GM21381 (cell line): ENCODE measurements at regions not wholly inside any gene's neighbourhood (a gene's known extent, or its start where the extent isn't known, plus 50 kb on each side); places are given as distances from the start of the nearest gene placed in this dataset.
"Not testable (repeated sequence)": the region's sequence is repeated elsewhere in the genome, so short reads cannot be mapped to it uniquely, and the experiment has no call there.

Source experiments
- ATAC-seq: cut with Tn5 transposase; IDR thresholded peaks from one replicate; pipeline ENCODE4 v1.9.1; 2021; ENCODE audit warnings: mild to moderate bottlenecking, moderate library complexity; ENCODE audit not compliant: unreplicated experiment

DNA sequence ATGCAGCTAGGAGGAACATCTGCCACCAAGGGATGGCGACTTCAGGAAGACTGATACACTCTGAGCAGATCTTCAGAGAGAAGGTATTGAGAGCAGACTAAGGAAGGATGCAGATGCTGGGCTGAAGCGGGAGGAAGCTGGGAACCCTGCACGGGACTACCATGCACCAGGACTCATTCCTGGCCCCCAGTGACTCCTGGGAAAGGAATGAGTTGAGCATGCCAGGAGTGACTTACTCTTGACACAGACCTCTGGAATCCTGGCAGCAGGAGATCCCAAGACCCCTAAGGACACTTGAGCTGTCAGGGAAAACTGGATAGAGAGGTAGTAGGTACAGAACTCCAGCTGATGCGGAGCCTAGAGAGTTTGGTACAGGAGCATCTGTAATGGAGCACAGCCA is 336.1 kb downstream of the RPS29 start:
- ATAC-seq: no peak

DNA sequence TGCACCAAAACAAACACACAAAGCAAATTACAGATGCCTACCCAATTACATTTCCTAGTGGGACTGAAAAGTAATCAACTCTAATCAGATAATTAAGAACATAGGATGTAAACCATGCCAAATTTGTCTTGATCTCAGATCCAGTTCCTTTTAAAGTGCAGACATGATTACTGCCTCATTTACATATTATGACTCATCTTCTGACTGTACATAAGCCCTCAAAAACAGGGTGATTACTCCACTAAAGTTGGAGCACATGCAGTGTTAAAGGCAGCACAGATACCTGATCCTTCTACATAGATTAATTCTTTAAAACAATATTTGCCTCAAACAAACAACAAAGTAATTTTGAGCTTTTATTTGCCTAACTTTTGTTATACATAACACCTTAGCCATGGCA is 337.2 kb downstream of the RPS29 start:
- no peak for ATAC-seq

DNA sequence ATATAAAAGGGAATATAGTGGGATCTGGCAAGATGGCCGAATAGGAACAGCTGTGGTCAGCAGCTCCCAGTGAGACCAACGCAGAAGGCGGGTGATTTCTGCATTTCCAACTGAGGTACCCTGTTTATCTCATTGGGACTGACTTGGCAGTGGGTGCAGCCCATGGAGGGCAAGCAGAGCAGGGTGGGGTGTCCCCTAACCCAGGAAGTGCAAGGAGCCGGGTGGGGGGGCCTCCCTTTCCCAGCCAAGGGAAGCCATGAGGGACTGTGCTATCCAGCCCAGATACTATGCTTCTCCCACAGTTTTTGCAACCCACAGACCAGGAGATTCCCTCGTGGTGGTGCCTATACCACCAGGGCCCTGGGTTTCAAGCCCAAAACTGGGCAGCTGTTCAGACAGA is 342.4 kb downstream of the RPS29 start:
- ATAC-seq: not testable (repeated sequence)

DNA sequence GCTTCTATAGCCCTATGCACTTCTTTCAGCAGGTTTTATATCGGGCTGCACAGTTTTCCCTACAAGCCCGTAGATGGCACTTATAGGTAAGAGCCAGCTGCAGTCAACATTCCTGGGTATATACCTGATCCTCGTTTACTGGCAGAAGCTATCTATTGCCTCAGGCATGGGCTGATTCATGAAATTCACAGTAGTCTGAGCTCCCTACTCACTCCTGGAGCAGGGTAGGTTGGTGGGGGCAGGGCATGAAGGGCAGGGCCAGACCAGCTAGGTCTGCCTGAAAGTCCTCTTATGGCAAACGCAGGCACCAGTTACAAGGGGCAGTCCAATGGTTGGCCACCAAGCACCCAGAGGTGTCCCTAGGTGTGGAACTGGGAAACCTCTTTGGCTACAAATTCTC is 345.8 kb downstream of the RPS29 start:
- ATAC-seq: no peak

DNA sequence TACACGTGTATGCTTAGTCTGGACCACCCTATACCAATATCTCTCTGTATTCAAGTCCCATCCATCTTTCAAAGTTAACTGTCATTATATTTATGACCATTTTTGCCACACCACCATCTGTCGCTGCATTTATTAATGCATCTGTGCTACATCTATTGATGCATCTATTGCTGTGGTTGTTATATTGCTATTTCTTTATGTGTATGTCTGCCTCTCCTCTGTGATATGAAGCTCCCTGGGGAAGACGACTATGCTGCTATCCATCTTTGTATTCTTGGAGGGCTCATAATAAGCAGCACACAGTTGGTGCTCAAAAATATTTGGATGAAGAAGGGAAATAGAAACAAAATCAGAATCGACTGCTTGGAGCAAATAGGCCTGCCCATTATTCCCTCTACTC is 357.6 kb downstream of the RPS29 start:
- no peak for ATAC-seq

DNA sequence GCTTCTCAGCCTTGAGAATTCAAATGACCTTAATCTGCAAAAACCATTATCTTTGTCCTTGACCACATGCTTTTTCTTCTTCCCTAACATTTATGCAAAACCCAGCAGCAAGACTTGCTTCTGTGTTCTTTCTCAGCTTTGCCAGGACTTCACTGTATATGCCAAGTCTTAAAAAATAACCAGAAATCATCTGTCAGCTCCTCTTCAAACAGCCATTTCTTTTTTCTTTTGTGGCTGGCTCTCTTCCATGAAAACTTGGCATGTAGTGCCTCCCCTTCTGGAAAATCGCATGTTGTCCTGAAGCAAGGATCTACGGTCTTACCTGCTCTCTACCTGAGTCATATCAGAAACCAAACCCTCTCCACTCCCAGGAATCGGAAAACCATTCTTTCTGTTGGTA is 364.9 kb downstream of the RPS29 start:
- no peak for ATAC-seq

DNA sequence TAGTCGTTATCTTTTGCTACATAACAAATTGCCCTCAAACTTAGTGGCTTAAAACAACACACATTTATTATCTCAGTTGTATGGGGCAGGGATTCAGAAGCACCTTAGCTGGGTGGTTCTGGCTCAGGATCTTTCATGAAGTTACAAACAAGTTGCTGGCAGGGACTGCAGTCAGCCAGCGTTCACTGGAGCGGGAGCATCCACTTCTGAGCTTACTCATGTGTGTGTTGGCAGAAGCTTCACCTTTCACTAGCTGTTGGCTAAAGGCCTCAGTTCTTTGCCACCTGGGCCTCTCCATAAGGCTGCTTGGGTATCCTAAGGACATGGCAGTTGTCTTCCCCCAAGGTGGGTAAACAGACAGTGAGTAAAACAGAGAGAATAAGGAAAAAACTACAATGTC is 365.7 kb downstream of the RPS29 start:
- ATAC-seq: no peak

DNA sequence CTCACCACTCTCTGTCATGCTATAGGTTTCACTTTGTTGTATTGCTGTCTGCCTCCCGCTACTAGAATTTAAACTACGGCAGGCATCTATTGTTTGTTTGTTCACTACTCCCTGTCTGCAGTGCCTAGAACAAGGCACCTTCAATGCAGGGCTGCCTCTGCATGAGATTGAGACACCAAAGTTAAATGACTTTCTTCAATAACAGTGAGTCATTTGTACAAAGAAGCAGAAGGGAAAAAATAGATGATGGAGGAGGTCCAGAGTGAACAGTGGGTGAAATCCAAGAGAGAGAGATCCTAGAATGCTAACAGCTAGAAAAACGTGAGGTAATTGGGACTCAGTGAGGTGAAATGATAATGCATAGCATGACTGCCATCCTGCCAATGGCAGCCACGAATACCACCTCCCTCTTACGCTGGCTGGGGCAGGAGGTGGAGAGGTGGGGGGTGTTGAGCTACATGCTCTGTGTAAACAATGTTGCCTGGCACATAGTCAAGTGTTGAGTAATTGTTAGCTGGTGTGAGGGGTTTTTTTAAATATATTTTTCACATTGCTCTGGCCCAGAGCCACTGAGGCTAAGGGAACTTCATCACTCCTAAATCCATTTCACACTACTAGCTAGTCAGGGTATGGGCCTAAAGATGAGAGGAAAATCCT is 367.6 kb downstream of the RPS29 start:
- no peak for ATAC-seq

DNA sequence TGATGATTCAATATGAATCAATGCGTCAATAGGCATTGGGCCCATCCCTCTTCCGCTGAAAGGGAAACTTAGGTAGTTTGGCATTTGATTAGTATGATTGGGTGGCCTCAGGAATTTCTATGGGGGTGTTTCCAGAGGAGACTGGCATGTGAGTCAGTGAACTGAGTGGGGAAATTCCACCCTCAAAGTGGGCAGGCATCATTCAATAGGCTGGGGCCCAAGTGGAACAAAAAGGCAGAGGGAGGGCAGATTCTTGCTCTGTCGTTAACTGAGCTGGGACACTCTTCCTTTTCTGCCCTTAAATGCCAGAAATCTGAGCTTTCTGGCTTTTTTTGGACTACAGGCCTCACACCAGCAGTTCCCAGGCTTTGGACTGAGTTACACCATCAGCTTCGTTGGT is 373.5 kb downstream of the RPS29 start:
- no peak for ATAC-seq

DNA sequence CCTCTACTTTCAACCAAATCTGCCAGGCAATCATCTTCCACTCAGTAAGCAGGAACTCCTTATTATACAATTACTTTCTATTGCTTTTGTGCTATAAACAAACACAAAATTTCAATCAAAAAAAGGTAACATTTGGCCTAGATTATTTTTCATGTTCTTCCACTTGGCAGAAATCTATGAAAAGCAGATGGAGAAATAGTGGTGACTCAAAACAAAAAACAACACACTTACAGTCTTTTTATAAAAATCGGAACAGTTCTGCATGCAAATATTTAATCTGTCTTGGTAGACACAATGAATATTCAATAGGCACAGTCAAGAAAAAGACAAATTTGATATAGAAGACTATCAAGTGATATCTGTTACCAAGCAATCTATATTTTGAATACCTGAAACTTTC is 376.8 kb downstream of the RPS29 start:
- no peak for ATAC-seq

DNA sequence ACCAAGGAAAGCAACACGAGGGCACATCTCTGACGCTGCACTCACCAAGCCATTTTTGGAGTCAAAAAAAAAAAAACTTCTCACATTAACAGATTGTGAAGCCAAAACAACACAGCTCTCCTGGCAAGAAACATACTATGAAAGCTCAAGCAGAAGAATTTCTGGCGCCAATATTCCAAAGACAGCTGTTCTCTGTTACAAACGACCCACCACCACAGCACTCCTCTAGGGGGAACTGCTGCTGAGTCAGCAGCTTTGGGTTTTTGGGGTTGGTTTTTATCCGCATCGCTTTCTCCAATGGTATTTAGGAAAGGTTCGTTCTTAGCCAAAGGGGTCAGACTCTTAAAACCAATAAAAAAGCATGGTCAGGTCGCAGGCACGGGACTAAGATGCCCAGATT is 379.4 kb downstream of the RPS29 start:
- ATAC-seq: no peak

DNA sequence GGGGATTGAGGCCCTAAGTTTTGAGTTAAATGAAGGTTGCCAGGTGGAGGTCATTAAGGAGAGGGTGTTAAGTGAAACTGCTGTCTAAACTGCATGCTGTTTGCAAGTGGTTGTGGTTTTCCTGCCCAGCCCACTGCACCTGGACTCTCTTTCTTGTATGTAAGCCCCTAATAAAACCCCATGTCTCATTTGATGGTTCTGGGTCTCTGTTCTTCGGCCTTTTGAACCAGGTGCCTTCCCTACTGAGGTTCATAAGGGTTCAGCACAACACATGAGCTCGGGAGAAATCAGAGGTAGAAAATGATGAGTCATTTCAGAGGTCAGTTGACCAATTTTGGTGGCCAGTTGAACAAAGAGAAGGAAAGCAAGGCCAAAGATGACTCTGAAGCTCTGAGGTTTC is 382.5 kb downstream of the RPS29 start:
- no peak for ATAC-seq

DNA sequence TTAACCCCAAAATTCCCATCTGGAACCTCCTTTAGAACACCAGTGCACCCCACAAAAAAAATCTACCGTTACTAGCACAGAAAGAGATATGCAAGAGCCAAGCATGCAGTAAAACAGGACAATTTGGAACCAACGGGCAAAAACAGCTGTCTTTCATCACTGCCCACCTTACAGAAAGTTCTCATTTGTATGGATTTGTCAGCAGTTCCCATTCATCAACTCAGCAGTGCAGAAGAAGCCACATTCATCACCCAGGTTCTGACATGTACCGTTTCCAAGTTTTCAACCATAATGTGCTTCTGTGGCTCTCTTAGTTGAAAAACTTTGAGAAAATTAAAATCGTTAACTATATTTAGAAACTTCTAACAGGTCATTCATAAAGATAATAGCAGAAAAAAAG is 387.0 kb downstream of the RPS29 start:
- ATAC-seq: no peak

DNA sequence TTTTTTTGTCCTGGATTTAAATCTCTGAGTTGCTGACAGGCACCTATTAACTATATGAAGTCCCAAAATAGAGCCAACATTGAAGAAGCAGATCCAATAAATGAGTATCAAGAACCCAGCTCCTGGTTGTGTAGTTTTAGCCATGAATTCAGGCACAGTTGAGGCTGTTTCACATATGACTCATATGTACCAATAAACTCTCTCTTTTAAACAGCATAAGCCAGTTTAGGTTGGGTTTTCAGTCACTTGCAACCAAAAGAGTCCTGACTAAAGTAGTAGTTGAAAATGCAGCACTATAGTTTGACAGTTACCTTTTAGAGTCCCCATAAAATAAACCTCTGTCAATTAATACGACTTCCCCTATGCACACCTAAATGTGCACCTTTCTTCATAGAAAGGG is 389.9 kb downstream of the RPS29 start:
- ATAC-seq: no peak

DNA sequence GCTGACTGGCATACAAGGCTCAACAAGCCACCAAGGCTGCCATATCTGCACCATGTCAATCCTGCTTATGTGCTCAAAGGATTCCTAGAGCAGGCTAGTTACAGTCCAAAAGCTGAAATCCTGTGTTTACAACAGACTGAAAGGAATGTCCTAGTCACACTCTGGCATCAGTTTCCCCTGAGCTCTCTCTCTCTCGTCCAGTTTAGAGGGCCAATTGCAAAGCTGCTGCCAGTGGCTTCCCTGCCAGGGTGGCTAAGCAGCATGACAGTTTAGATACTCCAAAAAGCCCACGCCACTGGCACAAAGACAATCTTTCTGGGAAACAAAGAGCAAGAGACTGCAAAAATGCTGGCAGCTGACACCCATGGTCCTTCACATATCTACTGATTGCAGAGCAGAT is 392.1 kb downstream of the RPS29 start:
- ATAC-seq: no peak

DNA sequence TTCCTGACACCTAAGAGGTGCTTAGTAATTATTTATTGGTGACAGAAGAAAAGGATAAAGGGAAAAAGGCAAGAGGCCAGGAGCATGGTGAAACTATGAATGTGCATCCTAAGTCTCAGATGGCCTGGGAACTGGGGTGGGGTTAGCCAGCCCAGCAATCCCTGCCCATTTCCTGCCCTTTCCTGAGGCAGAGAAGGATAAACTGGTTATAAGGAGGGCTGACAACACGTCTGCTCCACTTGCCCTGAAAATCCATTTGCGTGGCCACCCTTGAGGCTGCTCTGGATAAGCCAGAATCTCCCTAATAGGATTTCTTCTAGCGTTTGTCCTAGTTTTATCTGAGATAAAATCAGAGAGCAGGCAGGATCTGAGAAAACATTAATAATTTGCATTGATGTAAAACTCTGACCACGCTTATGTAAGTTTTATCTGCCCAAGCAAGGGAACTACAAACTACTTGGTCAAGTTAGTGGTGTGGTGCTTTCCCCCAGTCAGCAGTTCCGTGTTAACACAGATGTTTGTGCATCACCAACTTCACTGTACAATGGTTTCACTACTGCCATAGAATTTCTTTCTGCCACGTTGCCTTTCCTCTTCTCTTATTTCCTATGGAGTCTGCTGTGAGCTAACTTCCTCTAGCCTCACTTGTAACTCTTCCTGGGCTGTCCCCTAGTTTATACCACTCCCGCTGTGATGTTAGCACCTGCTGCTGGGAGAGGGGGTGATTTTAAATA is 392.7 kb downstream of the RPS29 start:
- peak; percentile 97 for ATAC-seq

DNA sequence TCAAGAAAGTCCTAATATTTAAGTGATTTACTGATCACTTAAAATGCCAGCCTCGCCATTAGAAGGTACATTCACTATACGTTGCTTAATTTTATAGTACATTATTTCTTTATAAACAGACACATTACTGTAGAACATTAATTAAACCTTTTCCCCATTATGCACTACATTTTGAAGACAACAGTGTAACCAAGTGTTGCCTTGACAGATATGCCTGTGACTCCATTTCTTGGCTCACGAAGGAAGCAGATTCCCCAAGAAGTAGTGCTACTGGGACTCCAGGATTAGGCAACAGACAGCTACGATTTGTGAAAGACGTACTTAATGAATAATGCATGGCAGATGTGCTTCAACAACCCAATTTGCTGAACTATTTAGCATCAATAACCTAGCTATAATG is 394.8 kb downstream of the RPS29 start:
- no peak for ATAC-seq

DNA sequence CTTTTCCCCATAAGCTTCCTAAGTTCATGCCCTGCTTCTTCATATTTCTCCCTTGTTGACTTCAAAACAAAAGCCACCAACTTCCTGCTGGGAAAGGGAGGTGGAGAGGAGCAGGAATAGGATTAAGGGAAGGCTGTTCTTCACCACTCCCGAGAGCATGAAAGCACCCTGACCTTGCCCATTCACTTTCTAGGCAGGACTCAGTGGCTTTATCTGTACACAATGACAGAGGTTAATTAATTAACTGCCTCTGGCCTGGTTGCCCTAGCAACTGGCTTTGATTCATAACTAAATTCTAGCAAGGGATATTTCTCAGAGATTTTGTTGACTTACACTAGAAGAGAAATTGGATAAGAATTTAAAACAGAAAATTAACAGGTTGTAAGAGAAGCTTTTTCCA is 396.8 kb downstream of the RPS29 start:
- ATAC-seq: no peak

DNA sequence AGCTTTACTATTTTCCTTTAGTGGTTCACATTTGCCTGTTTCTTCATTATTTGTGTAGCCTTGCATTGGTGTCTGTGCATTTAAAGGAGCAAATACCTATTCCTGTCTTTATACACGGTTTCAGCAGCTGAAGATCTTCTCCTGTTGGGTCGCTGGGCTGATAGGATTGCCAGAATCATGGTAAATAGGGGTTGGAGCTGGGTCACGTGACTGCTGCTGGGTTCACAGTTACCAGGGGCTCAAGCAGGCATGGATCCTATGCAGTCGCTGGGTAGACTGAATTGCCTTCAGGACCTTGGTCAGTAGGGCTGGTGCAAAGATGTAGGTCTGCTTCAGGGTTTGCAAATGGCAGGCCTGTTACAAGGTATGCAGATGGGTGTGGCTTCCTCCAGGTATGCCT is 398.4 kb downstream of the RPS29 start:
- no peak for ATAC-seq

DNA sequence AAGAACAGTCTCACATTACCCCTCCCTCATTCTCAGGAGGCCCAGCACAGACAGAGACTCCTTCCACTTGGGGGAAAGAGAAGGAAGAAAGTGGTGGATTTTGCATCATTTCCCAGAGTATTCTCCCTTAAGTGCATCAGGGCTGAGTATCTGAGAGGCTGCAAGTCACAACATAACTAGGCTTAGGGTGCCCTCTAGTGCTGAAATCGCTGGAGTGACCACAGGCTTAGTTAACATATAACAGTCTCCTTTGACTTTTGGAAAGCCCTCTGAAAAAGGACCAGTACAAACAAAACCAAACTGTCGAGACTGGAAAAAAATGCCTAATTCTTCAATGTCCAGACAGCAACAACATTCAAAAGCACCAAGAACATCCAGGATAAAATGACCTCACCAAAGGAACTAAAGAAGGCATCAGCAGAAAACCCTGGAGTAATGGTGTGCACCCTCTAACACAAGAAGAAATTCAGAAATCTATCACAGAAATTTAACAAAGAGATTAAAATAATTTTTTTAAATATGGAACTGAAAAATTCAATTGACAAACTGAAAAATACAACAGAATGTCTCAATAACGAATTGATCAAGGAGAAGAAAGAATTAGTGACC is 412.3 kb downstream of the RPS29 start:
- ATAC-seq: peak; percentile 95

DNA sequence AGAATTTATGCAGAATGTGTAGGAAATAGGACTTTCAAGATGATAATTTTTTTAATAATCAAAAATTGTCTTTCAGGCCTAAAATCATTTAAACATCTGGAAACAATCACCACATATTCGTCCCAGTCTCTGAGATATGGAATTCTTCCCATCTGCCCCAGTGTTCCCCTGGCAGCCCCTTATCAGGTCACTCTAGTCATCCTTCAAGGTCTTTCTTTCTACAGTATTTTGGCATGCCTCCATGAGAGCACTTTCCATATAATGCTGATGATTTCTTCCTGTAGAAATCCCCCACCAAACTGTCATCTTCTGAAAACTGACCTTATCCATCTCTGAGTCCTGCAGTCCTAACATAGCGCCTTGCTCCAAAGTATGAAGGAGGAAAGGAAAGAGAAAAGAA is 422.1 kb downstream of the RPS29 start:
- ATAC-seq: no peak

DNA sequence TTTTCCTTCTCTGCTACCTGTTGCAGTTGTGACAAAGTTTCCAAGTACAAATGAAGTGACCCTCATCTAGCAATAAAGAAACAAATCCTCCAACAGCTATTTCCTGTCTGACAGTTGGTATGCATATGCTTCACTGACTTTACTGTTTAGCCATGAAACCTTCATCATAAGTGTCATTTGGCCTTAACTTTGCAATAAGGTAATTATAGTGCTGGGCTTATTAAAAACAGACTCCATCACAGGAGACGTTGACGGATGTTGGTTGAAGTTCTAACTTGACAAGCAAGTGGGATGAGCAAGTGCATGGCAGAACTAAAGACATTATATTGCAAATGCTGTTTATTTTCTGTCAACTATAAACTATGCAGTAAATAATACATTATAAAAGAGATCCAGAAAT is 425.2 kb downstream of the RPS29 start:
- ATAC-seq: no peak
